Uterus (tissue), 2 donors: ENCODE measurements at regions not wholly inside any gene's neighbourhood (a gene's known extent, or its start where the extent isn't known, plus 50 kb on each side); places are given as distances from the start of the nearest gene placed in this dataset.
"Not testable (repeated sequence)": the region's sequence is repeated elsewhere in the genome, so short reads cannot be mapped to it uniquely, and the experiment has no call there.

Experiments used
- POLR2A ChIP-seq, 2 donors: fragments of 450-650 bp; IDR thresholded peaks; one replicate each; pipeline ENCODE4 v1.6.1; 2016; ENCODE audit warnings: antibody characterized with exemption in 2 of 2, mild to moderate bottlenecking in 1 of 2, moderate library complexity in 1 of 2
- TF ChIP-seq, protein P1 (sequence below), 4 experiments: fragments of 200-600 bp in 2 of 4; fragments of 450-650 bp in 2 of 4; sonication (generic) in 2 of 4; IDR thresholded peaks; one replicate each; pipeline ENCODE4 v1.5.1; 2016 to 2019; ENCODE audit warnings: antibody characterized with exemption in 4 of 4, mild to moderate bottlenecking in 2 of 4, moderate library complexity in 1 of 4

DNA sequence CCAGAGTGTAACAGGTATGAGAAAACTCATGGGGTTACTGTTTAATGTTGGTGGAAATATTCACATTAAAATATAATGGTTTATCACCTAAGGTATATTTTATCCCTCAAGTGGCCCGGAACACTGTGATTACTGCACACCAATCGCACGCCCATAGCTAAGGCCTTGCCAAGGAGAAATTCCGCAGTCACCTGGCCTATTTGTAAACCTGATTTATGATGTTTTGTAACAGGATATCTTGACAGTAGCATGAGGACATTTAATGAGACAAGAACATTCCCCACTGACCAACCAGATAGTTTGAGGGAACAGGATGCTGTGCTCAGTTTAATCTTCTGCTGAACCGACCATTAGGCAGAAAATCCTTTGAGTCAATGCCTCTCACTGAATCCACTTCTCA lies 61.7 kb upstream of the ROPN1B start:
- TF ChIP-seq, protein P1, sequence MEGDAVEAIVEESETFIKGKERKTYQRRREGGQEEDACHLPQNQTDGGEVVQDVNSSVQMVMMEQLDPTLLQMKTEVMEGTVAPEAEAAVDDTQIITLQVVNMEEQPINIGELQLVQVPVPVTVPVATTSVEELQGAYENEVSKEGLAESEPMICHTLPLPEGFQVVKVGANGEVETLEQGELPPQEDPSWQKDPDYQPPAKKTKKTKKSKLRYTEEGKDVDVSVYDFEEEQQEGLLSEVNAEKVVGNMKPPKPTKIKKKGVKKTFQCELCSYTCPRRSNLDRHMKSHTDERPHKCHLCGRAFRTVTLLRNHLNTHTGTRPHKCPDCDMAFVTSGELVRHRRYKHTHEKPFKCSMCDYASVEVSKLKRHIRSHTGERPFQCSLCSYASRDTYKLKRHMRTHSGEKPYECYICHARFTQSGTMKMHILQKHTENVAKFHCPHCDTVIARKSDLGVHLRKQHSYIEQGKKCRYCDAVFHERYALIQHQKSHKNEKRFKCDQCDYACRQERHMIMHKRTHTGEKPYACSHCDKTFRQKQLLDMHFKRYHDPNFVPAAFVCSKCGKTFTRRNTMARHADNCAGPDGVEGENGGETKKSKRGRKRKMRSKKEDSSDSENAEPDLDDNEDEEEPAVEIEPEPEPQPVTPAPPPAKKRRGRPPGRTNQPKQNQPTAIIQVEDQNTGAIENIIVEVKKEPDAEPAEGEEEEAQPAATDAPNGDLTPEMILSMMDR (IDR thresholded peaks at IDR 0.05) = not testable (repeated sequence)
- not testable (repeated sequence) for TF ChIP-seq POLR2A (IDR thresholded peaks at IDR 0.05)
